ENCODE measurements at regions not wholly inside any gene's neighbourhood (a gene's known extent, or its start where the extent isn't known, plus 50 kb on each side); places are given as distances from the start of the nearest gene placed in this dataset.

- no peak for DNase-seq
These were observed 653.2 kb upstream of the MKI67 start for GRCh38 chr10:128779416-128779815.

- DNase-seq = no peak
These were observed 654.0 kb upstream of the MKI67 start for GRCh38 chr10:128780156-128780761.

- DNase-seq = no peak
These were observed 655.4 kb upstream of the MKI67 start for GRCh38 chr10:128781637-128782036.

GRCh38 chr10:128784444-128784843, 658.2 kb upstream of the MKI67 start:
- DNase-seq = no peak

GRCh38 chr10:128792426-128793140, 666.4 kb upstream of the MKI67 start:
- DNase-seq = no peak

GRCh38 chr10:128793726-128794655, 667.8 kb upstream of the MKI67 start:
- no peak for DNase-seq

GRCh38 chr10:128796396-128796912, 670.2 kb upstream of the MKI67 start:
- DNase-seq = no peak

GRCh38 chr10:128802062-128802461, 665.0 kb upstream of the MGMT start:
- no peak for DNase-seq

GRCh38 chr10:128803790-128804189, 663.3 kb upstream of the MGMT start:
- no peak for DNase-seq

- no peak for DNase-seq
These were observed 662.6 kb upstream of the MGMT start for GRCh38 chr10:128804411-128804810.

- no peak for DNase-seq
These were observed 658.1 kb upstream of the MGMT start for GRCh38 chr10:128808921-128809440.

- no peak for DNase-seq
These were observed 655.5 kb upstream of the MGMT start for GRCh38 chr10:128811511-128811910.

- no peak for DNase-seq
These were observed 655.0 kb upstream of the MGMT start for GRCh38 chr10:128812000-128812399.

GRCh38 chr10:128813574-128813973, 653.5 kb upstream of the MGMT start:
- no peak for DNase-seq

- DNase-seq = no peak
These were observed 653.0 kb upstream of the MGMT start for GRCh38 chr10:128814024-128814423.

GRCh38 chr10:128814782-128815181, 652.3 kb upstream of the MGMT start:
- no peak for DNase-seq

GRCh38 chr10:128816726-128817125, 650.3 kb upstream of the MGMT start:
- DNase-seq = no peak

- no peak for DNase-seq
These were observed 649.4 kb upstream of the MGMT start for GRCh38 chr10:128817636-128818035.

- no peak for DNase-seq
These were observed 646.4 kb upstream of the MGMT start for GRCh38 chr10:128820663-128821062.

GRCh38 chr10:128823201-128823600, 643.8 kb upstream of the MGMT start:
- DNase-seq = no peak

GRCh38 chr10:128825626-128826025, 641.4 kb upstream of the MGMT start:
- no peak for DNase-seq

- DNase-seq = no peak
These were observed 633.4 kb upstream of the MGMT start for GRCh38 chr10:128833671-128834070.

GRCh38 chr10:128835361-128835760, 631.7 kb upstream of the MGMT start:
- DNase-seq = no peak
